ENCODE measurements at regions not wholly inside any gene's neighbourhood (a gene's known extent, or its start where the extent isn't known, plus 50 kb on each side); places are given as distances from the start of the nearest gene placed in this dataset.

- Histone ChIP-seq H3K9me3 (no peaks in the 10 kb centered on the region), H3K4me3 (no peak overlapping the region), H3K4me1 (no peaks in the 10 kb centered on the region), H3K36me3 (no peaks in the 10 kb centered on the region), H3K27me3 (peaks cover 0 to 8% (median 0%) of the 10 kb centered on the region in 4 donors), H3K27ac (no peak overlapping the region)
- intact Hi-C loops (cut with DNase I) = no loop called here
- TF ChIP-seq CTCF (IDR thresholded peaks at IDR 0.05) = no peak
- WGBS, 2 donors = 39 to 42% methylated on average over 1 of the region's 1 CpG
- FAIRE-seq (no peak), DNase-seq (no peak), ATAC-seq (no peak)
These were observed 197.9 kb downstream of the HS3ST3B1 start for GRCh38 chr17:14498812-14499211.

GRCh38 chr17:14494161-14494560, 193.3 kb downstream of the HS3ST3B1 start:
- Histone ChIP-seq H3K36me3 (no peaks in the 10 kb centered on the region), H3K4me3 (no peak overlapping the region), H3K9me3 (no peaks in the 10 kb centered on the region), H3K27me3 (peaks cover 0 to 8% (median 0%) of the 10 kb centered on the region in 4 donors), H3K27ac (no peak overlapping the region), H3K4me1 (no peaks in the 10 kb centered on the region)
- ATAC-seq (no peak), FAIRE-seq (no peak), DNase-seq (no peak)
- no peak for TF ChIP-seq CTCF (IDR thresholded peaks at IDR 0.05)
- intact Hi-C loops (cut with DNase I) = no loop called here
- 51 to 75% methylated on average over 4 of the region's 4 CpGs for WGBS, 2 donors

- DNase-seq (no peak), FAIRE-seq (no peak), ATAC-seq (no peak)
- Histone ChIP-seq H3K36me3 (no peaks in the 10 kb centered on the region), H3K27me3 (peaks cover 0 to 2% (median 0%) of the 10 kb centered on the region in 4 donors), H3K4me1 (no peaks in the 10 kb centered on the region), H3K9me3 (no peaks in the 10 kb centered on the region), H3K27ac (no peak overlapping the region), H3K4me3 (no peak overlapping the region)
- 52 to 61% methylated on average over 2 of the region's 2 CpGs for WGBS, 2 donors
- TF ChIP-seq CTCF (IDR thresholded peaks at IDR 0.05) = no peak
- intact Hi-C loops (cut with DNase I) = no loop called here
These were observed 189.1 kb downstream of the HS3ST3B1 start for GRCh38 chr17:14489986-14490385.

GRCh38 chr17:14488958-14489550, 188.2 kb downstream of the HS3ST3B1 start:
- intact Hi-C loops (cut with DNase I) = no loop called here
- 27 to 33% methylated on average over 2 of the region's 2 CpGs for WGBS, 2 donors

More at GRCh38 chr17:14488958-14489550, 188.2 kb downstream of the HS3ST3B1 start:
- Histone ChIP-seq H3K4me1 (no peaks in the 10 kb centered on the region), H3K27ac (no peak overlapping the region), H3K36me3 (no peaks in the 10 kb centered on the region), H3K4me3 (no peak overlapping the region), H3K27me3 (no peaks in the 10 kb centered on the region), H3K9me3 (no peaks in the 10 kb centered on the region)
- ATAC-seq = no peak
- DNase-seq = no peak
- TF ChIP-seq CTCF (IDR thresholded peaks at IDR 0.05) = no peak
- no peak for FAIRE-seq
